Activated naive CD4-positive, alpha-beta T cell treated with anti-CD3 and anti-CD28 coated beads, Interleukin-2, amount 50 U/mL, for 24 hours (primary cell): ENCODE measurements at regions not wholly inside any gene's neighbourhood (a gene's known extent, or its start where the extent isn't known, plus 50 kb on each side); places are given as distances from the start of the nearest gene placed in this dataset.

Experiments
- H3K27ac Mint-ChIP-seq: one replicate; pipeline ENCODE4 v1.8.0; 2021; ENCODE audit warnings: mild to moderate bottlenecking, mixed read lengths
- H3K27me3 Mint-ChIP-seq: one replicate; pipeline ENCODE4 v1.8.0; 2021; ENCODE audit warnings: mixed read lengths
- H3K36me3 Mint-ChIP-seq: one replicate; pipeline ENCODE4 v1.8.0; 2021; ENCODE audit warnings: mixed read lengths
- H3K4me1 Mint-ChIP-seq: one replicate; pipeline ENCODE4 v1.8.0; 2021; ENCODE audit warnings: mixed read lengths
- H3K4me3 Mint-ChIP-seq: one replicate; pipeline ENCODE4 v1.8.0; 2021; ENCODE audit warnings: mild to moderate bottlenecking, mixed read lengths
- H3K9me3 Mint-ChIP-seq: one replicate; pipeline ENCODE4 v1.8.0; 2021; ENCODE audit warnings: mixed read lengths

- Mint-ChIP-seq H3K4me3 (no peak overlapping the region), H3K27ac (no peak overlapping the region), H3K9me3 (no peaks in the 10 kb centered on the region), H3K4me1 (no peaks in the 10 kb centered on the region), H3K27me3 (no peaks in the 10 kb centered on the region), H3K36me3 (no peaks in the 10 kb centered on the region)
These were observed 115.7 kb upstream of the CACNA2D1 start for GRCh38 chr7:82559193-82559805.

GRCh38 chr7:82549616-82550285 is 106.2 kb upstream of the CACNA2D1 start:
- Mint-ChIP-seq H3K4me1 (no peaks in the 10 kb centered on the region), H3K9me3 (no peaks in the 10 kb centered on the region), H3K27ac (no peak overlapping the region), H3K4me3 (no peak overlapping the region), H3K27me3 (peaks cover 2% of the 10 kb centered on the region), H3K36me3 (no peaks in the 10 kb centered on the region)

- Mint-ChIP-seq H3K36me3 (no peaks in the 10 kb centered on the region), H3K4me3 (no peak overlapping the region), H3K27ac (no peak overlapping the region), H3K27me3 (peaks cover 2% of the 10 kb centered on the region), H3K9me3 (no peaks in the 10 kb centered on the region), H3K4me1 (no peaks in the 10 kb centered on the region)
These were observed 104.6 kb upstream of the CACNA2D1 start for GRCh38 chr7:82548141-82548688.

GRCh38 chr7:82542665-82543064 is 99.1 kb upstream of the CACNA2D1 start:
- no peaks in the 10 kb centered on the region for H3K9me3 Mint-ChIP-seq
- no peaks in the 10 kb centered on the region for H3K4me1 Mint-ChIP-seq
- H3K27me3 Mint-ChIP-seq: no peaks in the 10 kb centered on the region
- H3K36me3 Mint-ChIP-seq: no peaks in the 10 kb centered on the region
- no peak overlapping the region for H3K27ac Mint-ChIP-seq
- no peak overlapping the region for H3K4me3 Mint-ChIP-seq

- Mint-ChIP-seq H3K4me1 (no peaks in the 10 kb centered on the region), H3K27ac (no peak overlapping the region)
These were observed 96.4 kb upstream of the CACNA2D1 start for GRCh38 chr7:82539969-82540368.

GRCh38 chr7:82534684-82535083 is 91.1 kb upstream of the CACNA2D1 start:
- no peak overlapping the region for H3K27ac Mint-ChIP-seq
- no peaks in the 10 kb centered on the region for H3K9me3 Mint-ChIP-seq
- H3K36me3 Mint-ChIP-seq: no peaks in the 10 kb centered on the region
- no peaks in the 10 kb centered on the region for H3K4me1 Mint-ChIP-seq
- no peak overlapping the region for H3K4me3 Mint-ChIP-seq
- H3K27me3 Mint-ChIP-seq: no peaks in the 10 kb centered on the region

More at GRCh38 chr7:82539969-82540368, 96.4 kb upstream of the CACNA2D1 start:
- Mint-ChIP-seq H3K36me3 (no peaks in the 10 kb centered on the region), H3K9me3 (no peaks in the 10 kb centered on the region), H3K4me3 (no peak overlapping the region), H3K27me3 (no peaks in the 10 kb centered on the region)

GRCh38 chr7:82530361-82530760 is 86.8 kb upstream of the CACNA2D1 start:
- H3K27ac Mint-ChIP-seq: no peak overlapping the region
- H3K4me1 Mint-ChIP-seq: no peaks in the 10 kb centered on the region
- no peaks in the 10 kb centered on the region for H3K27me3 Mint-ChIP-seq
- no peaks in the 10 kb centered on the region for H3K36me3 Mint-ChIP-seq
- H3K4me3 Mint-ChIP-seq: no peak overlapping the region
- H3K9me3 Mint-ChIP-seq: peaks cover 6% of the 10 kb centered on the region

GRCh38 chr7:82528577-82529310 is 85.2 kb upstream of the CACNA2D1 start:
- Mint-ChIP-seq H3K4me1 (no peaks in the 10 kb centered on the region), H3K27me3 (no peaks in the 10 kb centered on the region), H3K36me3 (no peaks in the 10 kb centered on the region), H3K9me3 (peaks cover 6% of the 10 kb centered on the region), H3K27ac (no peak overlapping the region), H3K4me3 (no peak overlapping the region)

GRCh38 chr7:82527851-82528250 is 84.3 kb upstream of the CACNA2D1 start:
- H3K4me3 Mint-ChIP-seq: no peak overlapping the region
- H3K9me3 Mint-ChIP-seq: peaks cover 6% of the 10 kb centered on the region
- no peaks in the 10 kb centered on the region for H3K27me3 Mint-ChIP-seq
- H3K4me1 Mint-ChIP-seq: no peaks in the 10 kb centered on the region
- H3K36me3 Mint-ChIP-seq: no peaks in the 10 kb centered on the region
- H3K27ac Mint-ChIP-seq: no peak overlapping the region

- Mint-ChIP-seq H3K36me3 (no peaks in the 10 kb centered on the region), H3K4me3 (no peak overlapping the region), H3K4me1 (no peaks in the 10 kb centered on the region), H3K27me3 (peaks cover 2% of the 10 kb centered on the region), H3K27ac (no peak overlapping the region), H3K9me3 (no peaks in the 10 kb centered on the region)
These were observed 78.4 kb upstream of the CACNA2D1 start for GRCh38 chr7:82521906-82522445.

- no peak overlapping the region for H3K27ac Mint-ChIP-seq
- peaks cover 4% of the 10 kb centered on the region for H3K9me3 Mint-ChIP-seq
- H3K36me3 Mint-ChIP-seq: no peaks in the 10 kb centered on the region
- no peak overlapping the region for H3K4me3 Mint-ChIP-seq
- no peaks in the 10 kb centered on the region for H3K4me1 Mint-ChIP-seq
- peaks cover 4% of the 10 kb centered on the region for H3K27me3 Mint-ChIP-seq
These were observed 73.5 kb upstream of the CACNA2D1 start for GRCh38 chr7:82517050-82517449.

GRCh38 chr7:82511542-82511941 is 68.0 kb upstream of the CACNA2D1 start:
- Mint-ChIP-seq H3K27me3 (peaks cover 3% of the 10 kb centered on the region), H3K36me3 (no peaks in the 10 kb centered on the region), H3K9me3 (peaks cover 4% of the 10 kb centered on the region), H3K27ac (no peak overlapping the region), H3K4me3 (no peak overlapping the region), H3K4me1 (no peaks in the 10 kb centered on the region)

- no peak overlapping the region for H3K27ac Mint-ChIP-seq
- no peak overlapping the region for H3K4me3 Mint-ChIP-seq
- no peaks in the 10 kb centered on the region for H3K36me3 Mint-ChIP-seq
- no peaks in the 10 kb centered on the region for H3K4me1 Mint-ChIP-seq
- peaks cover 3% of the 10 kb centered on the region for H3K9me3 Mint-ChIP-seq
- peaks cover 1% of the 10 kb centered on the region for H3K27me3 Mint-ChIP-seq
These were observed 64.5 kb upstream of the CACNA2D1 start for GRCh38 chr7:82507976-82508677.

GRCh38 chr7:82507365-82507975 is 63.9 kb upstream of the CACNA2D1 start:
- Mint-ChIP-seq H3K9me3 (peaks cover 3% of the 10 kb centered on the region), H3K27me3 (peaks cover 1% of the 10 kb centered on the region), H3K27ac (no peak overlapping the region), H3K36me3 (no peaks in the 10 kb centered on the region), H3K4me1 (no peaks in the 10 kb centered on the region), H3K4me3 (no peak overlapping the region)

GRCh38 chr7:82506702-82507101 is 63.1 kb upstream of the CACNA2D1 start:
- peak overlapping the region; percentile 81 for H3K27ac Mint-ChIP-seq

More at GRCh38 chr7:82506702-82507101, 63.1 kb upstream of the CACNA2D1 start:
- Mint-ChIP-seq H3K27me3 (peaks cover 1% of the 10 kb centered on the region), H3K4me3 (no peak overlapping the region), H3K36me3 (no peaks in the 10 kb centered on the region), H3K4me1 (no peaks in the 10 kb centered on the region), H3K9me3 (peaks cover 3% of the 10 kb centered on the region)
